Fibroblast of peridontal ligament (primary cell): ENCODE measurements at regions not wholly inside any gene's neighbourhood (a gene's known extent, or its start where the extent isn't known, plus 50 kb on each side); places are given as distances from the start of the nearest gene placed in this dataset.

ENCODE experiments used
- DNase-seq: peaks from one replicate; pipeline ENCODE4 v3.0.0-alpha.2; 2010; ENCODE audit errors: extremely low read depth

GRCh38 chr15:85847031-85847430 is 52.3 kb upstream of the KLHL25 start:
- DNase-seq = no peak

GRCh38 chr15:85849946-85850345 is 55.2 kb upstream of the KLHL25 start:
- DNase-seq = no peak

GRCh38 chr15:85852969-85853368 is 58.2 kb upstream of the KLHL25 start:
- DNase-seq = no peak

DNA sequence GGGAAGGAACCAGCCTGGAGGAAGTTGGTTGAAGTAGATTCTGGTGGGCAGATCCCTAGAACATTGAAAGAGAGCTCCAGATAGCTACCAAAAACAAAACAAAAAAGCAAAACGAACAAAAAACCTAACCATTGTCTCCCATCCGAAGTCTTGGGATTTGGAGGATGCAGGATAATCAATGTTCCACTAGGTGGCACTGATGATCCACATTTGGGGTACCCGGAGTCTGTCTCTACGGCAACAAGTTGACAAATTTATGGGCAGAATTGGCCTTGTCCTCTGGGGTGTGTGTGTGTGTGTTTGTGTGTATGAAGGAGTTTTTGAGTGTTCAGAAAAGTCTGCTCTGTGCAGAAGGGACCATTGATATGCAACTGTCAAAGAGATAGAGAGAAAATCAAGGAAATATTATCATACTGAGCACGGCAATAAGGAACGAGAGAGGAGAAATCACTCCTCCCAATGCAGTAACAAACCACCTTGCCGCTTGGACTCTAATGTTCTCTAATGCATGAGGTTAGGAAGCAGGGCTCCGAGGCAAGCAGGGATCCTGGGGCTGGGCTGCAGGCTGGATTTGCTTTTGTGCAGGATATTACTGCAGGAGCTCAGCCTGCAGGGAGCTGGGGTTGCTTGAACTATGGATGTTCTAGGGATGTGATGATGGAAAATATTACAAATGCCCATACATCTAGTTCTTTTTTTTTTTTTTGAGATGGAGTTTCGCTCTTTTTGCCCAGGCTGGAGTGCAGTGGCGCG is 59.8 kb upstream of the KLHL25 start:
- DNase-seq = peak; percentile 77

DNA sequence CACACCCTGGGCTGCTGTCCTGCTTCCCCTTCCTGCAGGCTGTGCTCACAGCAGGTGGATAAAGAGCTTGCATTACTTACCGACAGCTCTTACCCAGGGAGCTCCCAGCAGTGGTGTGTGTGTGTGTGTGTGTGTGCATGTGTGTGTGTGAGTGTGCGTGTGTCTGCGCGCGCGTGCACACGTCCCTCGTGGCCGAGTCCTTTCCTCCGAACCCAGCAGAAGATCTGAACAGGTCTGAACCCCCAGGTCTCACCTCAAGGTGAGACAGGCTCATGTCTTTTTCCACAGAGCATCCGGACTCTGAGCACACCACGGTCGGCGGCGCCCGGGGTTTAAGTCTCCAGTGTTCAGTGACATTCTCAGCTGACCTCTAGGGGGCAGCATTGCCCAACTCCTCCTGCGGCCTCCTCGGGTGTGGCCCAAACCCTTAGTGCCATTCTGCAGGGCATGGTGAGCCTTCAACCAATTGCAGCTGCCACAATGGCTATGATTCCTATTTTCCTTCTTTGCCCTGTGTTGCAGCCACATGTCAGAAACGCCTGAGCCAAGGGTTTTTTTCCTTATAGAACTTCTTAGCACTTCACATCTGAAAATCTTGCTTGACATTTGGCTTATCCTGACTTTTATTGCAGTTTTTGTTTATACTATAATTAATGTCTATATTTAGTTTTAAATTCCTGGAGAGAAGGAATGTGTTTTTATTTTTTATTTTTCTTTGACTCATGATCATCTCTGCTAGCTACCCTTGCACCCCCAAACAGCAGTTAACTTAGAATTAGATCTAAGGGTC is 64.1 kb upstream of the KLHL25 start:
- DNase-seq = peak; percentile 57

GRCh38 chr15:85859671-85860070 is 64.9 kb upstream of the KLHL25 start:
- no peak for DNase-seq

DNA sequence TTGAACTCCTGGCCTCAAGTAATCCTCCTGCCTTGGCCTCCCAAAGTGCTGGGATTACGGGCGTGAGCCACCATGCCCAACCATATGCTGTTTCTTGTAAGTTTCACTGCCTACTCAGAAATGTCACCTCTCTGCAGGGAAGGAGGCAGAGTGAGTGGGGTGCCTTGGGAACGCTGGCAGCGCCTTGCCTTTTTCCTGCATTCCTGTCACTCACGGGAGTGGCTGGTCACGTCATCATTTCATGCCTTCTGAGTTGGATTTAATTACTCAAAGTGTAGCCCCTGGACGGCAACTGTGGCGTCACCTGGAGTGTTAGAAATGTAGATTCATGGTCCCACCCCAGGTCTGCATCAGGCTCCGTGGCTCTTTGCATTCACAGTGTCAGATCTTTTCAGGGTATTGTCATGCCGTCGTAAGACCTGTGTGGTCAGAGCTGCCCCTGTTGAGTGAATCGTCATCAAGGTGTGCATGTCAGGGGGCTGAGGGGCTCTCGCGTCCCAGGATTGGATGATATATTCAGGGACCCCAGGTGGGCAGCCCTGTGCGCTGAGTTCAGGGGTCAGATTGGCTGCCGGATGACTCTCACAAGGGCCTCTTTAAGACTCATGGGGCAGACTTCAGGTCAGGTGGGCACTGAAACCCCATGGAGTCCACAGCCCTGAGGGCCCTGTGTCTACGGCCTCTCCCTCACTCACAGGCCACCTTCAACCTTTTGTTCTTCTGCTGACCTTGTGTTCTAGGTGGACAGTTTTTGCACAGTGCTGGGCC is 65.9 kb upstream of the KLHL25 start:
- DNase-seq = no peak

GRCh38 chr15:85865070-85865684 is 70.5 kb upstream of the KLHL25 start:
- DNase-seq = peak; percentile 67

DNA sequence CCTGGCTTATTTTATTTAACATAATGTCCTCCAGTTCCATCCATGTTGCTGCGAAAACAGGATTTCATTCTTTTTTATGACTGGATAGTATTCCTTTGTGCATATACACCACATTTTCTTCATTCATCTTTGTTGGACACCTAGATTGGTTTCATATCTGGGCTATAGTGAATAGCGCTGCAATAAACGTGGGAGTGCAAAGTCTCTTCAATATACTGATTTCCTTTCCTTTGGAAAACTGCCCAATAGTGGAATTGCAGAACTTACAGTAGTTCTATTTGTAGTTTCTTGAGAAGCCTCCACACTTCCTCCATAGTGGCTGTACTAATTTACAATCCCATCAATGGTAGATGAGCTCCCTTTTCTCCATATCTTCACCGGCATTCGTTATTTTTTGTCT is 72.5 kb upstream of the KLHL25 start:
- DNase-seq = no peak

GRCh38 chr15:85869124-85869523 is 74.4 kb upstream of the KLHL25 start:
- no peak for DNase-seq

DNA sequence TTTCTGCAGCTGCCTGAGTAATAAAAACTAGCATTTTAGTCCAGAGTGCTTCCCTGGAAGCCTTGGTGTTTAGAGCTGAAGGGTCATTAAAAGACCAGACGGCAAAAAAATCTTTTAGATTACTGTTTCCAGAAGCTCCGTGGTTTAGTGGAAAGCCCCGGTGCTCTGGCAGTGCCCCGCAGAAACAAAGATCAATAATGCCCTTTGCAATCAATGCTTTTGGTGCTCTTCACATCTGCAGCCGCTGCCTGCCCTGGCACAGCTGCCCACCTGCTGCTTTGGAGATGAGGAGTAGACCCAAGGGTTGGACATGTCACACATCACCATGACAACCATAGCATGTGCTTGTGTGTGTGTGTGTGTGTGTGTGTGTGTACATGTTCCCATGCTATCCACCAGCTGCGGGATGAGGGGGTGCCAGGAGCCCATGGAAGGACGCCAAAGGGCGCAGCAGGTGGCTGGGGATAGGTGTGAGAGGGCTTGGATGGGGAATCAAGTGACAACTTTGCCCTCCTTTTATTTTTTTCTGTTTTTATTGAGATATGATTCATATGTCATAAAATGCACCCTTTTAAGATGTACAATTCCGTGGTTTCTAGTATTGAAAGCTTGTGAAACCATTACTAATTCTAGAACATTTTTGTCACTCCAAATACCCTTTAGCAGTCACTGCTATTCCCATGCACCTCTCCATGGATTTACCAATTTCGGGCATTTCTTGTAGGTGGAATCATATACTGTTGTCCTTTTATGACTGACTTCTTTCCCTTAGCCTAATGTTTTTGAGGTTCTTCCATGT is 75.7 kb upstream of the KLHL25 start:
- DNase-seq = no peak

DNA sequence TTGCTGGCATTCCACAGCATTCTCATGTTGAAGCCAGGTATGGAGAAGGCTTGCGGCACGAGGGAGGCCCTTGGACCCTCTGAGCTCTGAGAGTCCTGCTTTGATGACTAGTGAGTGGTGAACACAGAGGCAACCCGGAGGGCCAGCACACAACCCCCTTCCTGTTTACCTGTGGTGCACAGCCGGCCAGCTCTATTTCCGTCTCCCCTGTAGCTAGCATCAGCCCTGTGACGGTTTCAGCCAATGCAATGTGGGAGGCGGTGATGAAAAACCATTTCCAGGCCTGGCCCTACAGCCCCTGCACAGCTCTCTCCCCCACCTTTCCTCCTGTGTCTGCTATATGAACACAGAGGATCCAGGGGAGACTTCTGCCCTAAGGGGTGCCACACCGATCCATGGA is 76.8 kb upstream of the KLHL25 start:
- no peak for DNase-seq

DNA sequence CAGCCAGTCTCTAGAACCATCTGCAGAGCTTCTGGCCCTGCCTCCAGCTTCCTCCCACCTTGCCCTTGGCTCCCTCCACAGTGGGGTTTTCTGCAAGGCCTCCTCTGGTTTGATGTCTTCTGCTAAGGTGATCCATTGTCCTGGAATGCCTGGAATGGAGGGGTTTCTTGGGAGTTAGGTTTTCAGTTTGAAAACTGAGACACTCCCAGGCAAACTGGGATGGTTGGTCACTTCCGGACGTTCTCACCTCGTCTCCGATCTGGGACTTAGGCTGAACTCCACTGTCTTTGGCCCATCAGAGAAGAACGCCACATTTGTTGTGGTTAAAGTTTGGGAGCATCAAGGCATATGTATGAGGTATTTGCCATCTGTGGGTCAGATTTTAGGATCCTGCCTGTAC is 77.4 kb upstream of the KLHL25 start:
- no peak for DNase-seq

GRCh38 chr15:85874236-85874635 is 79.5 kb upstream of the KLHL25 start:
- no peak for DNase-seq

GRCh38 chr15:85875756-85876155 is 81.0 kb upstream of the KLHL25 start:
- no peak for DNase-seq

GRCh38 chr15:85878828-85879225 is 84.1 kb upstream of the KLHL25 start:
- no peak for DNase-seq

DNA sequence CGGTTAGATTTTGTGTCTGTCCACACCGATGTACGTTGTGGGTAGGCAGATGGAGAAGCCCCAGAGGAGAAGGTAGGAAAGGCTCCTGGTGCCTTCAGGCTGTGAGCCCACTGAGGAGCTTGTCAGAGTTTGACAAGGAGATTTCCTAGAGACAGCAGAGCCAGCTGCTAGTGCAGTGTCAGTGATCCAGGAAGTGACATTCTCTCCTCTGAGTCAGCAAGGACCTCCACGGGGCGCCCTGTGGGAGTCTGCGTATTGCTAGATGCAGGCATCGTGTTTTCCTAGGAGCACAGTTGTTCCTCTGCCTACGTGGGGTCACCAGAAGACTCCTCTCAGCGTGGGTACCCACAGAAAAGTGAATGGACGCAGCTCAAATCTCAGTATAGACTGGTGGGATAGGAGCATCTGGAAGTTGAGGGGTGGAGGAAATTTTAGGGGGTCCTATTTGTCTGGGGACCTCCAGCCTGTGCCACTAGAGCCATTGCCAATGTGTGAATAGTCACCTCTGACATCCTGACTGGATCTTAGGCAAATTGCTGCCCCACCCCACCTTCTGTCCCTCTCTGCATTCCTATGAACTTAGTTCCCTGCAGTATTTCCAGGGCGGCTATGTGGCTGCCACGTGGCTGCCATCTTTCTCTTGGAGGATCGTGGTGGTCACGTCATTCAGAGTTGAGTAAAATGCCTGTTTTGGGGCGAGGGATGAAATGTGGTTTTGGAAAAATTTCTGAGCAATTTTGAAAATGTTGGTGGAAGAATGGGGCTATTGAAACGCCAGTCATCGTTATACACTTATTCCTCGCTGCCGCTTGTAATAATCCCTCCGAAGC is 84.8 kb upstream of the KLHL25 start:
- peak; percentile 64 for DNase-seq

DNA sequence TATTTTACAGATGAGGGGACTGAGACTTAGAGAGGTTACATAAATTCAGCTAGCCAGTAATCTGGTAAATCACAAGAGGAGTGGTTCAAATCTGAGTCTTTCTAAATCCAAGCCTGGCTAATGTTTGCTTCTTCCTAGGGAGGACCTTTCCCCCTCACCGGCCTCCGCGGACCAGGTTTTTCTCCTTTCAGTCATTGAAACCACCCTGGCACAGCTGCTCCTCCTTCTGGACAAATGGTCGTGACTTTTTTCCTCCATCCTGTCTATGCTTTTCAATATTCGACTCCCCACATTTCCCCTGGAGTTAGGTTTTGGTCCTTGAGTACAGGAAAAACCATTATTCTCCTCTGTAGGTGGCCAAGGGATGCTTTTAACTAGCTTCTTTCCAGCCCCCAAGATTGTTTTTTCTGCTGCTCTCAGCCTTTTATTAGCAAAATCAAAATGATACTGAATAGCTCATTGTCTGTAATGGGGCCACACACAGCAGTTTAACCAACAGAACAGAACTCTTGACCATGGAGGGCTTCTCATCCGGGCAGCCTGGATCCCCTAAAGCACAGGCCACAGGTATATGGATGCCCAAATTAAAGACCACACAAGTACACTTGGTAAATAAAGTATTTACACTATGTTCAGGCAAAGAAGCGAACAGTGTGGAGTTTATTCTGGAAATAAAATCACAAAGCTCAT is 85.9 kb upstream of the KLHL25 start:
- DNase-seq = no peak

DNA sequence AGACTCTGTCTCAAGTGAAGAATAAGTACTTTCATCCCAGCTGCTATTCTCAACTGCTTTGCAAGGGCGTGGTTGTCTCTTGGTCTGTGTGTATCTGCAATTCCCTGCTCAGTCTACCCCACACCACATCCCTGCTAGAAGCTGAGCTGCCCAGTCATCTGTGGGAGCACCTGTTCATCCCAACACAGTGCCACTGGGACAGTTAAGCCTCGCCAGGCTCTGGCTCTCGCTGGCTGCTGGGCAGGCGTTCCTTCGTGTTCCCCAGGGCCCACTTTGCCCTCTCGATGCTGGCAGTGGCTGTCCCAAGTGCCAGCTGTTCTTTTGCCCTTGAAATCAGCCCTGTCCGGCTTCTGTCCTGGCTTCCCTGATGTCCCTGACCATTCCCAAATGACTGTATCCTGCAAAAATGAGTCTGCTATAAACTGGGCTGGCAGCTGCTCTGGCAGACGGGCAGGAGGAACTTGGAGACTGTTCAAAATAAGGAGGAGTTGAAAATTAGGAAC is 91.6 kb upstream of the KLHL25 start:
- no peak for DNase-seq
